GM10266 (cell line): ENCODE measurements at regions not wholly inside any gene's neighbourhood (a gene's known extent, or its start where the extent isn't known, plus 50 kb on each side); places are given as distances from the start of the nearest gene placed in this dataset.

Experiments used
- DNase-seq: peaks from one replicate; pipeline ENCODE4 v3.0.0; 2012; ENCODE audit errors: extremely low spot score
- TF ChIP-seq, protein P1 (sequence below): IDR thresholded peaks from 2 replicates; pipeline ENCODE4 v1.5.1; 2012; ENCODE audit warnings: mild to moderate bottlenecking, low read depth; ENCODE audit not compliant: control insufficient read depth, insufficient read depth; ENCODE audit errors: missing control alignments

DNA sequence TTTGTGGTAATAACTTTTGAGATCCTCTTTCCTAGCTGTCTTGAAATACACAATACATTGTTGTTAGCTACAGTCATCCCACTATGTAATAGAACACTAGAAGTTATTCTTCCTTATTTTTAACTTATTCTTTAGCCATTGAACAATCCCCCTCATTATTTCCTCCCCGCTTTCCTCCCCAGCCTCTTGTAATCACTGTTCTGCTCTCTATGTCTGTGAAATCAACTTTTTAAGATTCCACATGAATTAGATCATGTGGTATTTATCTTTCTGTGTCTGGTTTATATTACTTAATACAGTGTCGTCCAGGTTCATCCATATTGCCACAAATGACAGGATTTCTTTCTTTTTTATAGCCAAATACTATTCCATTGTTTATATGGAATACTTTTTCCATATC is 72.9 kb downstream of the SLC10A2 start:
- DNase-seq: no peak
- TF ChIP-seq, protein P1, sequence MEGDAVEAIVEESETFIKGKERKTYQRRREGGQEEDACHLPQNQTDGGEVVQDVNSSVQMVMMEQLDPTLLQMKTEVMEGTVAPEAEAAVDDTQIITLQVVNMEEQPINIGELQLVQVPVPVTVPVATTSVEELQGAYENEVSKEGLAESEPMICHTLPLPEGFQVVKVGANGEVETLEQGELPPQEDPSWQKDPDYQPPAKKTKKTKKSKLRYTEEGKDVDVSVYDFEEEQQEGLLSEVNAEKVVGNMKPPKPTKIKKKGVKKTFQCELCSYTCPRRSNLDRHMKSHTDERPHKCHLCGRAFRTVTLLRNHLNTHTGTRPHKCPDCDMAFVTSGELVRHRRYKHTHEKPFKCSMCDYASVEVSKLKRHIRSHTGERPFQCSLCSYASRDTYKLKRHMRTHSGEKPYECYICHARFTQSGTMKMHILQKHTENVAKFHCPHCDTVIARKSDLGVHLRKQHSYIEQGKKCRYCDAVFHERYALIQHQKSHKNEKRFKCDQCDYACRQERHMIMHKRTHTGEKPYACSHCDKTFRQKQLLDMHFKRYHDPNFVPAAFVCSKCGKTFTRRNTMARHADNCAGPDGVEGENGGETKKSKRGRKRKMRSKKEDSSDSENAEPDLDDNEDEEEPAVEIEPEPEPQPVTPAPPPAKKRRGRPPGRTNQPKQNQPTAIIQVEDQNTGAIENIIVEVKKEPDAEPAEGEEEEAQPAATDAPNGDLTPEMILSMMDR: no peak

DNA sequence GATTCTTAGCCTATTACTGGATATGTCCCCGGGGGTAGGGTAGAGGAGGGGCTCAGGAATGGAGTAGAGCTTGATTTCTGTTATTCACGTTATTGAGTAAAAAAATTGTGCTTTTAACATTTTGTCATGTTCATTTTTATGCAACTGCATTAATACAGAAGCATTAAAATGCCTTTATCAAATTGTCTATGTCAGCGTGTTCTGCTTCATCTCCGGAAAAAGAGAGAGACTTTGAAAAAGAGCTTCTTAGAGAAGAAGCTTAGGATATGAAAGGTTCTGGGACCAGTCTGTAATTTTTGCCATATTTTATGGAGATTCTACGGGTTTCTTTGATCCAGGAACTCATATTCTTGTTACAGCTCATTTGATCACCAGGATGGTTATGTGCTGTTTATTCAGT is 82.0 kb downstream of the SLC10A2 start:
- no peak for DNase-seq
- TF ChIP-seq, protein P1: no peak

DNA sequence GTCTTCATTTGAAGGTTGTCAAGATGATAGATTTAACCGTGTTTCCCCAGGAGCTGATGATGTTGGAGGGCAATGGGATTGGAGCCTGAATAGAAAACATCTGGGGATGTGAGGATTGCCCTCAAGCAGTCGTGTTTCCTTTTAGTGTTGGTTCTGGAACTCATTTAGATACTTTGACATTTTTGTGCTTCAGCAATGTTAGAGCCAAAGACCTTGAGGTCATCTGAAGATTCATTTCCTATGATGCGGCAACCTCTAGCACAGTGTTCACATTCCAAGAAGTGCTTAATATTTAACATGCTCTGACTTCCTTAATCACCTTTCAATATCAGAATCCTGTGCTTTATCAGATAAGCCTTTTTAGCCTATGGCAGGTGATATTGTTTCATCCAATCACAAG is 82.7 kb downstream of the SLC10A2 start:
- DNase-seq: no peak
- TF ChIP-seq, protein P1: no peak

DNA sequence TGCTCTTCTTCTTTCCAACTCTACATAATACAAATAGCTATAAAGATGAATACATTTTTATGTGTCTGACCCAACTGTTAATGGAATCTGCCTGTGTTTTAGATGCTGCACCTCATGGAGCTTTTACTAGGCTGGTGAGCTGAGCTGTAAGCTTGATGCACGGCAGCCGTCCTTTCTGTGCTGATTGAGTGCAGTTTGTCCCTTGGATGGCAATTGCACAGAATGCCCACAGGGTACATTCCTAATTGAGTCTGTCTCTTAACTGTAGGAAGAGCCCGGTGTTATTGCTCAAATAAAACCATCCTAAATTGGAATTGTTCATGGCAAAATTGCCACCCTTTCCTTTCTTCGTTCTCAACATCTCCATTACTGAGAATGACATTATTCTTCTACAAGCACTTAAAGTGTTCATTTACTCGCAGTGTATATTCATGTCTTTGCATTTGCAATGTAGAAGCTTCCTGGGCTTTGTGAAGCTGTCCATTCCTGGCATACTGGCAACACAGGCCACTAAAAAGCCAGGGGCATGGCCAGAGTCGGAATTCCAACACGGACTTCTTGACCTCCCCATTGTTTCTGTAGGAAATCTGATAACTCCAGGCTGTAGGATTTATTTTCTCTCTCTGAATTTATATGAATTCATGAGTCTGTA is 85.8 kb downstream of the SLC10A2 start:
- TF ChIP-seq, protein P1: no peak
- DNase-seq: no peak

DNA sequence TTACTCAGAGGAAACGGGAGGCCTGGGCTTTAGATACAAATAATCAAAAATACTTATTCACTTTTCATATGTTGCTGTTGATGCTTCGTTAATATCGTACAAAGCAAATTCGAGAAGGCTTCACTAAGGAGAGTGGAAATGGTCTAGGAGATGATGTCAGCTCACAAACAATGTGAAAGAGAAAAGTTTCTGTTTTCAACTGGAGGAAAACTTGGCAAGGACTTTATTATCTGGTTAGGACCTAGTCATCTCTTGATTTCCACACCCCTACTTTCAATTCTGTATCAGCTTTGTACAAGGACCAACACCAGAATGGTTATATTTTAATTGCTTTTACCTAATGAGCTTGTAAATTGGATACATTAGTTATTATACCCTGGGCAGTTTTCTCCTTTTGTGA is 88.0 kb downstream of the SLC10A2 start:
- DNase-seq: no peak

DNA sequence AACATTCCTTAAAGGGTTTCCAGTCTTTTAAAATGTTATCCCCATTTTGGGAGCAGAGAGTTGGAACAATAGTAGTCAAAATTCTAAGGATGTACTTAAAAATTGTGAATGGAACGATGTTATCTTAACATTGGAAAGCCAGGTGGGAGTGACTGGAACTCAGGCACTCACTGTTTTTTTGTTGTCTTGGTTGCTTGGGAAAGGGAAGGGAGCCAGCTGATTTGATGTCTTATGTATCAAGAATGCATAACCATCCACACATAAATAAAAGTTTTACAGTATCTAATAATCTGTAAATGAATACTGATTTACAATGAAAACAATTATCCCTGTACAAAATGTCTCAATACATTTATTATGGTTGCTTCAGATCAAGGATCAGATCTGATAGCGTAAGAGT is 88.7 kb downstream of the SLC10A2 start:
- TF ChIP-seq, protein P1: no peak
- DNase-seq: no peak

More for the DNA sequence above, 88.0 kb downstream of the SLC10A2 start:
- TF ChIP-seq, protein P1: no peak

DNA sequence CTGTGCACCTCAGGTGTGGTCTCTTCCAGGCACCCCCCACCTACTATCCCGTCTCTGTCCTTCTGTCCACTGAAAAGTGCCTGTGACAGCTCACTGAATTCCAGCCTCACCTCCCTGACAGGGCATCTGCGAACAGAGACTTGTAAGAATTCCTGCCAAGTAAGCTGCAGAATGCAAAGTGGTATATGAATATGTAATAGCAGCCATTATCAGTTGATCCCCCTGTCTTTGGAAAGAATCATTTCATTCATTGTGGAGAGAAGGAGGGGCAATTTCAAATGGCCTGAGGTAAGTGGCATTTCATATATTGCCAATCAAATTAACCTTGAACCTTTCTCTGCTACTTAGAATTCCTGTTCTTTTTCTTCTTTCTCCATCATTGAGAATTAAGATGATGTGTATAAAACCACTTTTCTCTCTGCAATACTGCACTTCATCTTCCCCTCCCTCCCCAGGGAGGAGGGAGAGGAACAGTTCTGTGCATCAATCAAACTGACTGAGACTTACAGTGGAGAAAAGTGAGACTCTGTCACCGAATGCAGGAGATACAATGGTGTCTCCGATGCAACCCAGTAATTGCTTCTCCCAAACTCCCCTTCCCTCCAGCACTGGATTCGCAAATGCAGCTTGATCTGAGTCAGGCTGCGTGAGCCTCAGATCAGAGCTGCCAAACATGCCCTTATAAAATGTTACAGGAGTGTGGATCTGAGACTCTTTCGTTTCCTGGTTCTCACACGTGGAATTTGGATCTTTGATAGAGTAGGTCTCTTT is 91.7 kb downstream of the SLC10A2 start:
- no peak for DNase-seq
- TF ChIP-seq, protein P1: no peak
